GM12878 (cell line): ENCODE measurements at regions not wholly inside any gene's neighbourhood (a gene's known extent, or its start where the extent isn't known, plus 50 kb on each side); places are given as distances from the start of the nearest gene placed in this dataset.

ENCODE experiments used
- POLR2A ChIP-seq: IDR thresholded peaks from 2 replicates; pipeline ENCODE4 v1.6.1; 2011; ENCODE audit warnings: low read depth, mild to moderate bottlenecking, low read length
- ZNF24 ChIP-seq: fragments of 450-650 bp; IDR thresholded peaks from 2 replicates; pipeline ENCODE4 v1.6.1; 2017; ENCODE audit warnings: antibody characterized with exemption, mild to moderate bottlenecking
- TF ChIP-seq, protein P1 (sequence below): IDR thresholded peaks from 2 replicates; pipeline ENCODE4 v1.6.1; 2012; ENCODE audit warnings: low read depth, low read length, improper control_type of control experiment
- TF ChIP-seq, protein P2 (sequence below), 3 experiments: IDR thresholded peaks in 2 of 3; conservative IDR thresholded peaks in 1 of 3; 2 replicates each; pipeline ENCODE4 v1.5.1; 2011; ENCODE audit warnings: low read depth in 3 of 3, low read length in 3 of 3, mild to moderate bottlenecking in 3 of 3, control low read depth in 2 of 3, moderate library complexity in 2 of 3, inconsistent platforms in 1 of 3, mixed read lengths in 1 of 3; ENCODE audit not compliant: control insufficient read depth in 2 of 3, insufficient read depth in 1 of 3; ENCODE audit errors: extremely low read depth in 1 of 3

DNA sequence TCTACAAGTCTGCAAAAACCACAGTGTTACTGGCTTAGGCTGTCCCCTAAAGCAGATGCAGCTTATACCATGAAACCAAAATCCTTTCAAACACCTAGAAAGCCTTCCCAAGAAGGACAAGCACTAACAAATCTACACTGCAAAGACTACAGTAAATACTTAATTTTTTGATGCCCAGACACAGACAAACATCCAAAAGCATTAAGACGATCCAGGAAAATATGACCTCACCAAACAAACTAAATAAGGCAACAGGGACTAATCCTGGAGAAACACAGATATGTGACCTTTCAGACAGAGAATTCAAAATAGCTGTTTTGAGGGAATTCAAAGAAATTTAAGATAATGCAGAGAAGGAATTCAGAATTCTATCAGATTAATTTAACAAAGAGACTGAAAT is 423.5 kb downstream of the COL12A1 start:
- TF ChIP-seq, protein P1, sequence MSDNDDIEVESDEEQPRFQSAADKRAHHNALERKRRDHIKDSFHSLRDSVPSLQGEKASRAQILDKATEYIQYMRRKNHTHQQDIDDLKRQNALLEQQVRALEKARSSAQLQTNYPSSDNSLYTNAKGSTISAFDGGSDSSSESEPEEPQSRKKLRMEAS, result no peak
- TF ChIP-seq, protein P2, sequence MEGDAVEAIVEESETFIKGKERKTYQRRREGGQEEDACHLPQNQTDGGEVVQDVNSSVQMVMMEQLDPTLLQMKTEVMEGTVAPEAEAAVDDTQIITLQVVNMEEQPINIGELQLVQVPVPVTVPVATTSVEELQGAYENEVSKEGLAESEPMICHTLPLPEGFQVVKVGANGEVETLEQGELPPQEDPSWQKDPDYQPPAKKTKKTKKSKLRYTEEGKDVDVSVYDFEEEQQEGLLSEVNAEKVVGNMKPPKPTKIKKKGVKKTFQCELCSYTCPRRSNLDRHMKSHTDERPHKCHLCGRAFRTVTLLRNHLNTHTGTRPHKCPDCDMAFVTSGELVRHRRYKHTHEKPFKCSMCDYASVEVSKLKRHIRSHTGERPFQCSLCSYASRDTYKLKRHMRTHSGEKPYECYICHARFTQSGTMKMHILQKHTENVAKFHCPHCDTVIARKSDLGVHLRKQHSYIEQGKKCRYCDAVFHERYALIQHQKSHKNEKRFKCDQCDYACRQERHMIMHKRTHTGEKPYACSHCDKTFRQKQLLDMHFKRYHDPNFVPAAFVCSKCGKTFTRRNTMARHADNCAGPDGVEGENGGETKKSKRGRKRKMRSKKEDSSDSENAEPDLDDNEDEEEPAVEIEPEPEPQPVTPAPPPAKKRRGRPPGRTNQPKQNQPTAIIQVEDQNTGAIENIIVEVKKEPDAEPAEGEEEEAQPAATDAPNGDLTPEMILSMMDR (IDR thresholded peaks at IDR 0.05 in 2 of 3, conservative IDR thresholded peaks at IDR 0.05 in 1 of 3; ENCODE audit: control insufficient read depth in 2 of 3, extremely low read depth in 1 of 3, insufficient read depth in 1 of 3, low read depth in 3 of 3, low read length in 3 of 3), result no peak
- TF ChIP-seq POLR2A, result no peak
- TF ChIP-seq ZNF24, result no peak
